IMR-90 (cell line): ENCODE measurements at regions not wholly inside any gene's neighbourhood (a gene's known extent, or its start where the extent isn't known, plus 50 kb on each side); places are given as distances from the start of the nearest gene placed in this dataset.

Experiments used
- ATAC-seq: fragments of 200-7000 bp; cut with Tn5 transposase; 2 replicates; pipeline ENCODE4 v1.9.1; 2020; ENCODE audit warnings: low read depth, mild to moderate bottlenecking, moderate library complexity
- BruUV-seq: library from RNA; stranded (reverse); fragments of 400-500 nt; replicated peaks from 2 replicates; lab custom pipeline; 2021; lab: Mats Ljungman, UMichigan
- CTCF ChIA-PET: fragments of 300-600 bp; formaldehyde crosslinking; extraction: SDS; loops from one replicate; lab custom pipeline; 2021; ENCODE audit warnings: antibody characterized with exemption; lab: Yijun Ruan, JAX
- POLR2A ChIA-PET: fragments of 300-600 bp; sonication (Branson Sonifier 250); formaldehyde crosslinking; loops from one replicate; lab custom pipeline; 2022; ENCODE audit warnings: antibody characterized with exemption; ENCODE audit not compliant: unreplicated experiment; lab: Charles Lee
- DNase-seq: peaks from one replicate; pipeline ENCODE4 v3.0.0; 2013
- H2AFZ ChIP-seq: replicated peaks from 2 replicates; pipeline ENCODE3; 2013; ENCODE audit warnings: low read length, mild to moderate bottlenecking; ENCODE audit not compliant: poor library complexity
- H2AK5ac ChIP-seq: 2 replicates; pipeline ENCODE4 v1.6.1; 2013; ENCODE audit warnings: low read depth, low read length, inconsistent platforms
- H2AK9ac ChIP-seq: replicated peaks from 2 replicates; pipeline ENCODE3; 2013; ENCODE audit warnings: mild to moderate bottlenecking, low read depth, low read length, moderate library complexity; ENCODE audit not compliant: poor library complexity
- H2BK120ac ChIP-seq: 2 replicates; pipeline ENCODE4 v1.6.1; 2013; ENCODE audit warnings: low read depth, low read length, inconsistent platforms
- H2BK15ac ChIP-seq: 3 replicates; pipeline ENCODE4 v1.6.1; 2013; ENCODE audit warnings: low read depth, low read length, inconsistent platforms
- H2BK20ac ChIP-seq: 2 replicates; pipeline ENCODE4 v1.6.1; 2013; ENCODE audit warnings: low read depth, mild to moderate bottlenecking, inconsistent platforms, low read length, moderate library complexity
- H2BK5ac ChIP-seq: 2 replicates; pipeline ENCODE4 v1.6.1; 2013; ENCODE audit warnings: mild to moderate bottlenecking, low read depth, low read length, inconsistent platforms; ENCODE audit not compliant: poor library complexity, severe bottlenecking
- H3K14ac ChIP-seq: replicated peaks from 2 replicates; pipeline ENCODE4 v1.6.1; 2013; ENCODE audit warnings: low read depth, low read length, inconsistent platforms
- H3K18ac ChIP-seq: 2 replicates; pipeline ENCODE4 v1.6.1; 2013; ENCODE audit warnings: low read depth, low read length, control low read depth
- H3K23ac ChIP-seq: 2 replicates; pipeline ENCODE4 v1.6.1; 2013; ENCODE audit warnings: low read depth, low read length, inconsistent platforms
- H3K27ac ChIP-seq: 2 replicates; pipeline ENCODE4 v1.5.1; 2013; ENCODE audit warnings: mild to moderate bottlenecking, control low read depth, low read length; ENCODE audit not compliant: insufficient read depth
- H3K27me3 ChIP-seq: 2 replicates; pipeline ENCODE4 v1.6.1; 2013; ENCODE audit warnings: low read length; ENCODE audit not compliant: control insufficient read depth, insufficient read depth
- H3K36me3 ChIP-seq: 2 replicates; pipeline ENCODE4 v1.6.1; 2013; ENCODE audit warnings: low read length, mixed read lengths; ENCODE audit not compliant: control insufficient read depth, insufficient read depth
- H3K4ac ChIP-seq: 2 replicates; pipeline ENCODE4 v1.6.1; 2013; ENCODE audit warnings: low read depth, low read length, inconsistent platforms
- H3K4me1 ChIP-seq: 2 replicates; pipeline ENCODE4 v1.6.1; 2013; ENCODE audit warnings: low read length, mixed read lengths; ENCODE audit not compliant: control insufficient read depth, insufficient read depth
- H3K4me2 ChIP-seq: 2 replicates; pipeline ENCODE4 v1.6.1; 2013; ENCODE audit warnings: low read depth, mild to moderate bottlenecking, control low read depth, low read length, moderate library complexity
- H3K4me3 ChIP-seq: 2 replicates; pipeline ENCODE4 v1.5.1; 2013; ENCODE audit warnings: low read depth, mild to moderate bottlenecking, control low read depth, low read length, moderate library complexity; ENCODE audit not compliant: insufficient read depth
- H3K56ac ChIP-seq: 2 replicates; pipeline ENCODE4 v1.6.1; 2013; ENCODE audit warnings: low read length, inconsistent platforms; ENCODE audit not compliant: insufficient read depth; ENCODE audit errors: extremely low read depth
- H3K79me1 ChIP-seq, 2 experiments: 2 replicates each; pipeline ENCODE4 v1.6.1; 2013; ENCODE audit warnings: low read length in 2 of 2, inconsistent platforms in 1 of 2, low read depth in 1 of 2
- H3K9ac ChIP-seq: 2 replicates; pipeline ENCODE4 v1.6.1; 2013; ENCODE audit warnings: low read depth, low read length, control low read depth
- H3K9me1 ChIP-seq: 2 replicates; pipeline ENCODE4 v1.6.1; 2013; ENCODE audit warnings: low read length, inconsistent platforms; ENCODE audit not compliant: insufficient read depth
- H3K9me3 ChIP-seq: 2 replicates; pipeline ENCODE4 v1.6.1; 2013; ENCODE audit warnings: low read length; ENCODE audit not compliant: control insufficient read depth, insufficient read depth
- H4K20me1 ChIP-seq: 2 replicates; pipeline ENCODE4 v1.6.1; 2013; ENCODE audit warnings: low read length, inconsistent platforms; ENCODE audit not compliant: insufficient read depth
- H4K5ac ChIP-seq: 2 replicates; pipeline ENCODE4 v1.6.1; 2013; ENCODE audit warnings: mild to moderate bottlenecking, low read depth, low read length, control low read depth
- H4K8ac ChIP-seq, 2 experiments: 2 replicates each; pipeline ENCODE4 v1.6.1; 2013; ENCODE audit warnings: low read depth in 2 of 2, low read length in 2 of 2, control low read depth in 1 of 2, inconsistent platforms in 1 of 2
- H4K91ac ChIP-seq: 2 replicates; pipeline ENCODE4 v1.6.1; 2013; ENCODE audit warnings: low read depth, low read length, inconsistent platforms; ENCODE audit not compliant: insufficient read depth
- CHD1 ChIP-seq: IDR thresholded peaks from 2 replicates; pipeline ENCODE4 v1.6.1; 2012; ENCODE audit warnings: low read depth, low read length, improper control_type of control experiment
- FOS ChIP-seq: fragments of 150-350 bp; IDR thresholded peaks from 2 replicates; pipeline ENCODE4 v1.6.1; 2016; ENCODE audit warnings: low read depth, low read length
- MAZ ChIP-seq: IDR thresholded peaks from 2 replicates; pipeline ENCODE4 v1.6.1; 2012; ENCODE audit warnings: low read depth, mild to moderate bottlenecking, low read length, improper control_type of control experiment, moderate library complexity, borderline replicate concordance
- MXI1 ChIP-seq: IDR thresholded peaks from 2 replicates; pipeline ENCODE4 v1.6.1; 2012; ENCODE audit warnings: low read depth, mild to moderate bottlenecking, low read length, moderate library complexity, borderline replicate concordance
- RFX5 ChIP-seq: IDR thresholded peaks from 2 replicates; pipeline ENCODE4 v1.8.0; 2012; ENCODE audit warnings: low read depth, mild to moderate bottlenecking, low read length, moderate library complexity
- SMC3 ChIP-seq: fragments of 150-350 bp; IDR thresholded peaks from 2 replicates; pipeline ENCODE4 v1.6.1; 2016; ENCODE audit warnings: low read depth, mild to moderate bottlenecking, antibody characterized with exemption, low read length, moderate library complexity
- dilution Hi-C: fragments of 300-500 bp; cut with HindIII; formaldehyde crosslinking; loops from one replicate; pipeline ENCODE4 v1.14.3; 2018; ENCODE audit warnings: low sequenced_read_pairs; ENCODE audit not compliant: unreplicated experiment
- in situ Hi-C: fragments of 300-500 bp; cut with MboI; formaldehyde crosslinking; loops from 3 replicates; pipeline ENCODE4 v1.14.3; 2019; ENCODE audit warnings: low sequenced_read_pairs, inconsistent platforms, mixed read lengths
- intact Hi-C: fragments of 100-400 bp; cut with micrococcal nuclease; formaldehyde crosslinking; loops from 2 replicates; pipeline ENCODE4 v1.10.0; 2022

DNA sequence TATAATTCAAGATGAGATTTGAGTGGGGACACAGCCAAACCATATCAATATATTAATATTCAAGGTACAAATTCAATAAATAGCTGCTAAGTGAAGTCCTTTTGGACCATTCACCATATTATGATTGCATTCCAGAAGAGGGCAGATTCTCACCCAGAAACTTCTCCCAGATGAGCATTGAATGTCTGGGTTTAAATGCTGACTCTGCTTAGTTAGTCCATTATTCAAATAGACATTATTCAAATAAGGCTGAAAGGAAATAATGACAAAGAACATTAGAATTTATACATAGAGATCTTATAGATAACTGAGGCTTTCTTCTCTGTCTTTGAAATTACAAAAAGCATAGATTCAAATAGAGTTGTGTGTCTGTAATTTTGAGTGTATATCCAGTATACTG lies 579.4 kb upstream of the SLC8A1 start:
- BruUV-seq: no TSS peak
- no peaks in the 10 kb centered on the region for H3K27me3 ChIP-seq
- H2AK9ac ChIP-seq: no peak overlapping the region

More for the DNA sequence above, 579.4 kb upstream of the SLC8A1 start:
- Histone ChIP-seq H4K8ac (no peak overlapping the region), H2BK5ac (no peak overlapping the region), H3K56ac (no peak overlapping the region), H3K4me1 (no peaks in the 10 kb centered on the region), H4K91ac (no peak overlapping the region), H3K23ac (no peak overlapping the region), H3K14ac (no peak overlapping the region), H3K9me1 (no peaks in the 10 kb centered on the region; the same call in 1 of the 2 replicates), H2AFZ (no peak overlapping the region), H2BK120ac (no peak overlapping the region), H3K4me3 (no peak overlapping the region), H3K18ac (no peak overlapping the region), H3K4ac (no peak overlapping the region), H4K5ac (no peak overlapping the region), H3K27ac (no peak overlapping the region), H2BK20ac (no peak overlapping the region), H3K9ac (no peak overlapping the region), H3K79me1 (no peaks in the 10 kb centered on the region), H4K20me1 (no peaks in the 10 kb centered on the region), H3K9me3 (no peaks in the 10 kb centered on the region), H3K36me3 (no peaks in the 10 kb centered on the region), H3K4me2 (no peak overlapping the region), H2BK15ac (no peak overlapping the region), H2AK5ac (no peak overlapping the region)
- in situ Hi-C loops (no loop called here), intact Hi-C loops (no loop called here), dilution Hi-C loops (no loop called here)
- ChIA-PET CTCF (no interaction called here), POLR2A (no interaction called here)
- DNase-seq: no peak
- TF ChIP-seq MAZ: no peak
- no peak for TF ChIP-seq SMC3
- no peak for TF ChIP-seq FOS
- no peak for TF ChIP-seq RFX5
- no peak for TF ChIP-seq MXI1
- no peak for TF ChIP-seq CHD1
- no peak for ATAC-seq
